ENCODE measurements at regions not wholly inside any gene's neighbourhood (a gene's known extent, or its start where the extent isn't known, plus 50 kb on each side); places are given as distances from the start of the nearest gene placed in this dataset.

- ATAC-seq (replicated peaks): no peak
Measured at GRCh38 chr9:12980085-12980851, 205.4 kb downstream of the LURAP1L start.

GRCh38 chr9:12988258-12988657 lies 213.4 kb downstream of the LURAP1L start:
- no peaks in the 10 kb centered on the region for H3K4me1 Mint-ChIP-seq (ENCODE audit: low read depth in 2 of 2)
- no peak overlapping the region for H3K4me3 Mint-ChIP-seq
- no peaks in the 10 kb centered on the region for H3K27me3 Mint-ChIP-seq
- H3K27ac Mint-ChIP-seq: no peak overlapping the region
- ATAC-seq (replicated peaks) (no peak), DNase-seq (no peak)
- H3K9me3 Mint-ChIP-seq: peaks cover 10 to 12% of the 10 kb centered on the region in 2 donors
- H3K36me3 Mint-ChIP-seq (ENCODE audit: insufficient read depth): no peaks in the 10 kb centered on the region

More at GRCh38 chr9:12980085-12980851, 205.4 kb downstream of the LURAP1L start:
- H3K9me3 Mint-ChIP-seq: peaks cover 5 to 8% of the 10 kb centered on the region in 2 donors
- H3K36me3 Mint-ChIP-seq (ENCODE audit: insufficient read depth): no peaks in the 10 kb centered on the region
- H3K4me3 Mint-ChIP-seq: no peak overlapping the region
- H3K4me1 Mint-ChIP-seq (ENCODE audit: low read depth in 2 of 2): no peaks in the 10 kb centered on the region
- DNase-seq: no peak
- H3K27me3 Mint-ChIP-seq: no peaks in the 10 kb centered on the region
- H3K27ac Mint-ChIP-seq: no peak overlapping the region

- Mint-ChIP-seq H3K27me3 (no peaks in the 10 kb centered on the region), H3K4me1 (ENCODE audit: low read depth in 2 of 2) (no peaks in the 10 kb centered on the region), H3K4me3 (no peak overlapping the region), H3K27ac (no peak overlapping the region), H3K36me3 (ENCODE audit: insufficient read depth) (no peaks in the 10 kb centered on the region), H3K9me3 (peaks cover 10 to 12% of the 10 kb centered on the region in 2 donors)
- ATAC-seq (replicated peaks): no peak
- DNase-seq: no peak
Measured at GRCh38 chr9:12989669-12990068, 214.8 kb downstream of the LURAP1L start.

DNA sequence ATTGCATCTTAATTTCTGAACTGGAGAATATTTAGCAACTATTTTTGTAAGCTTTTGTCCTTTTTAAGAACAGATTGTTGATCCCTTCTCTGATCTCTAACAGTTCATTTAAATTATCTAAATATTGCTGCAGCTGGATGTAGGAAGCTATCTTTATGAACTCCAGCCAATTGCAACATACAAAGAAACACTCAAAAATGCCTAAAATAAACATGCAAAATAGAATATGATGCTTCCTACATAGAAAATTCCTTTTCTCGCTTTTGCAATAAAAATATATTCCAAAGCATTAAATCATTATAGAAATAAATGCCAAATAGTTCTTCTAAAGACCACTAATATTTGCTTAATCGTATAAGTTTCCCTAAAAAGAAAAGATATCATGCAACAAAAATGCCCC lies 218.6 kb downstream of the LURAP1L start:
- no peak for ATAC-seq (replicated peaks)
- Mint-ChIP-seq H3K4me1 (ENCODE audit: low read depth in 2 of 2) (no peaks in the 10 kb centered on the region), H3K36me3 (ENCODE audit: insufficient read depth) (no peaks in the 10 kb centered on the region), H3K27me3 (no peaks in the 10 kb centered on the region), H3K27ac (no peak overlapping the region), H3K4me3 (no peak overlapping the region), H3K9me3 (peaks cover 10 to 15% of the 10 kb centered on the region in 2 donors)
- no peak for DNase-seq

GRCh38 chr9:12997009-12997408 lies 222.2 kb downstream of the LURAP1L start:
- Mint-ChIP-seq H3K36me3 (ENCODE audit: insufficient read depth) (no peaks in the 10 kb centered on the region), H3K4me1 (ENCODE audit: low read depth in 2 of 2) (no peaks in the 10 kb centered on the region), H3K27me3 (no peaks in the 10 kb centered on the region), H3K4me3 (no peak overlapping the region), H3K27ac (no peak overlapping the region), H3K9me3 (peaks cover 0 to 7% of the 10 kb centered on the region in 2 donors)
- DNase-seq (no peak), ATAC-seq (replicated peaks) (no peak)

DNA sequence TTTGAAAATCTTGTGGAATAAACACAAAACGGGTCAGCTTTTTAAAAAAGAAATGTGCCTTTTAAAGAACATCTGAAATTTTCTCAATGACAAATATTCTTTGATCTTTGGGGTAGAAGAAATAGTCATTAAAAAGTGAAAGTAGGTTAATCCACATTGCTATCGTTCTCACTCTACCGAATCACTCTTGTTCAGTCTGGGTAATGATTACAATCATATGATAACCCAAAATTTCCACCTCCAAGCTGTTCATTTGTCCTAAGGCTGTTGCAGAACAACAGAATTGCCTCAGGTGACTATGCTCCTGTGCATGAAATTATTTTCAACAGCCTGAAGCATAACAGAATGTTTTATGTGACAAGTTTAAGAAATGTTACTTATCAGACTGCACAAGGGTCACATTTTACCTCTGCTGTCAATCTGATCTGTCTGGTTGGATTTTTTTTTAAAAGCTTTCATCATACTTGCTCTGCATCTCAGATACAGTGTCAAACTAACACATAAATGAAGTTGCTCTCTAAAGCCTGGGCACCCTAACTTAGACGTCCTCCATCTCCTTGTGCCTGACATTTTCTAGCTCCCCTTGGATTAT lies 227.3 kb downstream of the LURAP1L start:
- Mint-ChIP-seq H3K4me1 (ENCODE audit: low read depth in 2 of 2) (no peaks in the 10 kb centered on the region), H3K27me3 (no peaks in the 10 kb centered on the region), H3K27ac (no peak overlapping the region), H3K4me3 (no peak overlapping the region), H3K9me3 (peaks cover 0 to 2% of the 10 kb centered on the region in 2 donors), H3K36me3 (ENCODE audit: insufficient read depth) (no peaks in the 10 kb centered on the region)
- no peak for DNase-seq
- ATAC-seq (replicated peaks): no peak

DNA sequence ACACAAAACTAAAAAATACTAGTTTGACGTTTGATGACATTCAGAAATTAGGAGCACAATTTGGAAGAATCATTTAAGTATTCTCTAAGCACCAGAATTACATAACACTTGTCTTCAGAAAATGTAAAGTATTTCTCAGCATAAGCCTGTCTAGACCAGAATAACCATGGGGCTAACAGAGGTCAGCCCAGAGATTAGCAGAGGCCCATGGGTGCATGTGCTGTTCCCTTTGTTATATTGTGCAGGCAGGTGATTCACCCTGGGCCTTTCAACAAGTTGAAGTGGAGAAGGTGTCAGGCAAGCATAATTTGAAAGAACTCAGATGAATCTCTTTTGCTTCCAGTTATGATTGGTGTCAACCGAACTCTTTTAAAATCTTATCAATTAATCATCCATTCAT lies 227.9 kb downstream of the LURAP1L start:
- Mint-ChIP-seq H3K36me3 (ENCODE audit: insufficient read depth) (no peaks in the 10 kb centered on the region), H3K27me3 (no peaks in the 10 kb centered on the region), H3K27ac (no peak overlapping the region), H3K4me3 (no peak overlapping the region), H3K9me3 (peaks cover under 1 to 2% of the 10 kb centered on the region in 2 donors), H3K4me1 (ENCODE audit: low read depth in 2 of 2) (no peaks in the 10 kb centered on the region)
- DNase-seq (no peak), ATAC-seq (replicated peaks) (no peak)

- no peaks in the 10 kb centered on the region for H3K4me1 Mint-ChIP-seq (ENCODE audit: low read depth in 2 of 2)
- ATAC-seq (replicated peaks) (no peak), DNase-seq (no peak)
- H3K27me3 Mint-ChIP-seq: no peaks in the 10 kb centered on the region
- H3K4me3 Mint-ChIP-seq: no peak overlapping the region
- H3K36me3 Mint-ChIP-seq (ENCODE audit: insufficient read depth): no peaks in the 10 kb centered on the region
- H3K27ac Mint-ChIP-seq: no peak overlapping the region
- H3K9me3 Mint-ChIP-seq: peaks cover 11 to 20% of the 10 kb centered on the region in 2 donors
Measured at GRCh38 chr9:13009871-13010270, 235.1 kb downstream of the LURAP1L start.

GRCh38 chr9:13013991-13014883 lies 239.4 kb downstream of the LURAP1L start:
- DNase-seq (no peak), ATAC-seq (replicated peaks) (no peak)
- Mint-ChIP-seq H3K36me3 (ENCODE audit: insufficient read depth) (no peaks in the 10 kb centered on the region), H3K9me3 (peaks cover 7 to 25% of the 10 kb centered on the region in 2 donors), H3K27me3 (no peaks in the 10 kb centered on the region), H3K27ac (no peak overlapping the region), H3K4me1 (ENCODE audit: low read depth in 2 of 2) (no peaks in the 10 kb centered on the region), H3K4me3 (no peak overlapping the region)

DNA sequence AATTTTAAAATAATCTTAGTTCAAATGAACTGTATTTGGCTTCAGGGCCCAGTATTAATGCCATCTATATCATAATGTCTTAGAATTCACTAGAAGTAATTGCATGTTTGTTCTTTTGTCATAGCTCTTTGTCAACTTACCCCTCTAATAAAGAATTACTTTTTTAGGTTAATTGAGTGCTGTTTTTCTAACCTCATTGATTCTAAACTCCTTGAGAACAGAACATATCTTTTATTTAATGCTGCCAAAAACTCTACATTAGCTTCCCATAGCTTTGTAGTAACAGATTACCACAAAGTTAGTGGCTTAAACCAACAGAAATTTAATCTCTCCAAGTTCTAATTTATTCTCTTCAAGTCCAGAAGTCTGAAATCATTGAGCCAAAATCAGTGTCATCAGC lies 242.4 kb downstream of the LURAP1L start:
- no peak overlapping the region for H3K4me3 Mint-ChIP-seq
- no peaks in the 10 kb centered on the region for H3K4me1 Mint-ChIP-seq (ENCODE audit: low read depth in 2 of 2)
- DNase-seq: no peak
- H3K27me3 Mint-ChIP-seq: no peaks in the 10 kb centered on the region
- peaks cover 8 to 26% of the 10 kb centered on the region in 2 donors for H3K9me3 Mint-ChIP-seq
- ATAC-seq (replicated peaks): no peak
- H3K36me3 Mint-ChIP-seq (ENCODE audit: insufficient read depth): no peaks in the 10 kb centered on the region
- no peak overlapping the region for H3K27ac Mint-ChIP-seq

GRCh38 chr9:13020146-13021040 lies 245.6 kb downstream of the LURAP1L start:
- H3K27ac Mint-ChIP-seq: no peak overlapping the region
- no peaks in the 10 kb centered on the region for H3K27me3 Mint-ChIP-seq

DNA sequence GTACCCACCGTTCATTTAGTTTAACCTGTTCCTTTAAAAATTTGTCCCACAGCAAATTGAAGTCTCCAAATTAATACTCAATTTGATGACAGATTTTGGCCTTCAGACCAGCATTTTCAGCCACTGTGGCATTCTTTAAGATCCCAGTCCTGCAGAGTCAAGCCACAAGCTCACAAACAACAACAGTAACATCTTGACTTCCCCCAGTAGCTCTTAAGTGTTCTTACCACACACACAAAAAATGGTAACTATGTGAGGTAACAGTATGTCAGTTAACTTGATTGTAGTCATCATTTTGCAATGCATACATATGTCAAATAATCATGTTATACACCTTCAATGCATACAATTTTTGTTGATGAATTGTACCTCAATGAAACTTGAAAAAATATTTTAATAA lies 247.9 kb downstream of the LURAP1L start:
- H3K36me3 Mint-ChIP-seq (ENCODE audit: insufficient read depth): no peaks in the 10 kb centered on the region
- no peaks in the 10 kb centered on the region for H3K4me1 Mint-ChIP-seq (ENCODE audit: low read depth in 2 of 2)
- ATAC-seq (replicated peaks): no peak
- no peak overlapping the region for H3K27ac Mint-ChIP-seq
- no peak overlapping the region for H3K4me3 Mint-ChIP-seq
- peaks cover 11 to 26% of the 10 kb centered on the region in 2 donors for H3K9me3 Mint-ChIP-seq
- no peak for DNase-seq
- no peaks in the 10 kb centered on the region for H3K27me3 Mint-ChIP-seq

More at GRCh38 chr9:13020146-13021040, 245.6 kb downstream of the LURAP1L start:
- DNase-seq (no peak), ATAC-seq (replicated peaks) (no peak)
- Mint-ChIP-seq H3K4me3 (no peak overlapping the region), H3K9me3 (peaks cover 9 to 26% of the 10 kb centered on the region in 2 donors), H3K4me1 (ENCODE audit: low read depth in 2 of 2) (no peaks in the 10 kb centered on the region), H3K36me3 (ENCODE audit: insufficient read depth) (no peaks in the 10 kb centered on the region)

GRCh38 chr9:13023498-13023897 lies 248.7 kb downstream of the LURAP1L start:
- Mint-ChIP-seq H3K27ac (no peak overlapping the region), H3K27me3 (no peaks in the 10 kb centered on the region), H3K4me1 (ENCODE audit: low read depth in 2 of 2) (no peaks in the 10 kb centered on the region), H3K36me3 (ENCODE audit: insufficient read depth) (no peaks in the 10 kb centered on the region), H3K4me3 (no peak overlapping the region), H3K9me3 (peaks cover 11 to 19% of the 10 kb centered on the region in 2 donors)
- no peak for DNase-seq
- no peak for ATAC-seq (replicated peaks)
